ENCODE measurements at regions not wholly inside any gene's neighbourhood (a gene's known extent, or its start where the extent isn't known, plus 50 kb on each side); places are given as distances from the start of the nearest gene placed in this dataset.
A peak's percentile ranks its signal among the peaks of the same experiment; 100 is the strongest.

DNA sequence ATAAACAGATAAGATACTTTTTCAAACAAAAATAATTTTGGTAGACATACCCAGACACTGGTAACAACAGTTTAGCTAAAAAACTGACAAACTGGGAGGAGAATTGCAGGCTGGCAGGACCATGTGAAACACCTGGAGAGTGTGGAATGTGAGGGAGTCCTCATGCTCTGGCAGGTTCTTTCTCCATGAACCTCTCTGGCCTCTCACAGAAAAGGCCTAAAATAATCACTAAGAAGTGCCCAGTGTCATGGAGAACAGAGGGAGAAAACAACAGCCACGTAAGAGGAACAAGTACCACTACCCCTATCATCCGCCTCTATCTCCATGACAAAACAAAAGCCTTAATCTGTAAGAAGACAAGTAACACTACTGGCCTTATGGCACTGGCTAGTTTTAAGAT is 1227.5 kb upstream of the CDH9 start:
- no peak for DNase-seq
- no peak overlapping the region for H4K91ac ChIP-seq (ENCODE audit: low read depth, low read length)
- no peak overlapping the region for H3K4me2 ChIP-seq (ENCODE audit: low read length)
- no peak overlapping the region for H2AK5ac ChIP-seq (ENCODE audit: low read length)
- H2BK12ac ChIP-seq (ENCODE audit: low read length), result no peak overlapping the region
- H4K8ac ChIP-seq (ENCODE audit: low read depth, low read length), result no peak overlapping the region
- no peaks in the 10 kb centered on the region for H3K36me3 ChIP-seq (ENCODE audit: control insufficient read depth in 1 of 2, insufficient read depth in 2 of 2, low read length in 2 of 2)
- no peak overlapping the region for H3K23ac ChIP-seq (ENCODE audit: low read length)
- no peaks in the 10 kb centered on the region for H3K27me3 ChIP-seq (ENCODE audit: insufficient read depth, low read length)
- WGBS (ENCODE audit: extremely low coverage, insufficient coverage, insufficient read length), result no CpG with 5 or more reads among the region's 2 CpGs
- no peak overlapping the region for H3K4me3 ChIP-seq (ENCODE audit: low read depth, low read length)
- H3K18ac ChIP-seq (ENCODE audit: low read length), result no peak overlapping the region
- H3K27ac ChIP-seq (ENCODE audit: low read depth, low read length), result no peak overlapping the region
- H2BK120ac ChIP-seq (ENCODE audit: insufficient read depth, low read length, poor library complexity), result no peak overlapping the region
- no peak overlapping the region for H3K4ac ChIP-seq (ENCODE audit: low read depth, low read length)
- no peaks in the 10 kb centered on the region for H3K9me3 ChIP-seq (ENCODE audit: insufficient read depth, low read depth, low read length)
- H3K14ac ChIP-seq (ENCODE audit: low read length), result no peak overlapping the region
- no peak overlapping the region for H2BK5ac ChIP-seq (ENCODE audit: low read depth, low read length, poor library complexity)
- H2AFZ ChIP-seq (ENCODE audit: insufficient read depth, low read length, poor library complexity), result no peak overlapping the region
- H3K4me1 ChIP-seq (ENCODE audit: control insufficient read depth in 1 of 2, insufficient read depth in 2 of 2, low read length in 2 of 2), result no peaks in the 10 kb centered on the region
- H3K9ac ChIP-seq (ENCODE audit: low read length), result no peak overlapping the region
- no peaks in the 10 kb centered on the region for H3K79me2 ChIP-seq (ENCODE audit: control insufficient read depth, insufficient read depth, low read length, poor library complexity)
- no peak overlapping the region for H4K12ac ChIP-seq (ENCODE audit: low read depth, low read length)
- no peaks in the 10 kb centered on the region for H3K79me1 ChIP-seq (ENCODE audit: low read length)

DNA sequence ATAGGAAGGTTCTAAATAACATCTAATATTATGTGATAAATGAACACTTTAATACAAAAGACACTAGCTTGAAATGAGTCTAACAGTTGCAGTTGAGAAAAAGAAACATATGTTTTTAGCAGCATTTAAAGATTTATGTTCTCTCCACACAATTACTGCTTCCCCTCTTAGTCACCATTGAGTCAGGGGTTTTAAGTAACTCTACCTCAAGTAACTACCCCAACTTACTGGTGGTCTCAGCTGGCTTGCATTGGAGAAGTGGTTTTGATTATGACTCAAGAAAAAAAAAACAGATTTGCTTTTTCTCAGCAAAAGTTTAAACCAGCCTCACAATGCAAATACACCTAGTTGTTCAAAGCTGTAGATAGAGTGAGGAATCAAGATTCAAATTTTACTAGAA is 1216.5 kb upstream of the CDH9 start:
- no peak overlapping the region for H3K14ac ChIP-seq (ENCODE audit: low read length)
- H3K27ac ChIP-seq (ENCODE audit: low read depth, low read length), result no peak overlapping the region
- H3K79me1 ChIP-seq (ENCODE audit: low read length), result no peaks in the 10 kb centered on the region
- H3K4me2 ChIP-seq (ENCODE audit: low read length), result no peak overlapping the region
- H4K91ac ChIP-seq (ENCODE audit: low read depth, low read length), result no peak overlapping the region
- DNase-seq, result no peak
- no peak overlapping the region for H2AK5ac ChIP-seq (ENCODE audit: low read length)
- H3K23ac ChIP-seq (ENCODE audit: low read length), result no peak overlapping the region
- no peak overlapping the region for H2BK5ac ChIP-seq (ENCODE audit: low read depth, low read length, poor library complexity)
- no peak overlapping the region for H3K9ac ChIP-seq (ENCODE audit: low read length)
- no peak overlapping the region for H2BK12ac ChIP-seq (ENCODE audit: low read length)
- H3K4me1 ChIP-seq (ENCODE audit: control insufficient read depth in 1 of 2, insufficient read depth in 2 of 2, low read length in 2 of 2), result no peaks in the 10 kb centered on the region
- H2AFZ ChIP-seq (ENCODE audit: insufficient read depth, low read length, poor library complexity), result no peak overlapping the region
- no peaks in the 10 kb centered on the region for H3K36me3 ChIP-seq (ENCODE audit: control insufficient read depth in 1 of 2, insufficient read depth in 2 of 2, low read length in 2 of 2)
- no peaks in the 10 kb centered on the region for H3K9me3 ChIP-seq (ENCODE audit: insufficient read depth, low read depth, low read length)
- H3K4me3 ChIP-seq (ENCODE audit: low read depth, low read length), result no peak overlapping the region
- no peak overlapping the region for H4K8ac ChIP-seq (ENCODE audit: low read depth, low read length)
- no peak overlapping the region for H3K4ac ChIP-seq (ENCODE audit: low read depth, low read length)
- H3K18ac ChIP-seq (ENCODE audit: low read length), result no peak overlapping the region
- no peaks in the 10 kb centered on the region for H3K79me2 ChIP-seq (ENCODE audit: control insufficient read depth, insufficient read depth, low read length, poor library complexity)
- H3K27me3 ChIP-seq (ENCODE audit: insufficient read depth, low read length), result no peaks in the 10 kb centered on the region
- no peak overlapping the region for H2BK120ac ChIP-seq (ENCODE audit: insufficient read depth, low read length, poor library complexity)
- H4K12ac ChIP-seq (ENCODE audit: low read depth, low read length), result no peak overlapping the region

DNA sequence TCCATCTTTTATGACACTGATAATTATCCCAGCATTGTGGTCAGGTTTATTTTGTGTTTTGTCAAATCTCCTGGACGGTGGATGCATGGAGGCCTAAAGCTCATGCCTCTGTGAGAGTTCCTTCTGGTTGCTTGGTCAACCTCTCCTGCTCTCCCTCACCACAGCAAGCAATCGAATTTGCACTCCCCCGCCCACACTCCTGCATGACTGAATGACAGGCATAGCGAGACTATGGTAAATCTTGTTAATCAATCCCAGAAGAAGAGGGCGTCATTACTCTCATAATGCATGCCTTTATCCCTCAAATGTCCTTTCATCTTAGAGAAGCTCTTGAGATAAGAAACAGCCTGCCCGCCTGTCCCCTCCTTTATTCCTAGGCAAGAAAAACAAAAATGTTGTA is 1215.0 kb upstream of the CDH9 start:
- Histone ChIP-seq H3K79me2 (ENCODE audit: control insufficient read depth, insufficient read depth, low read length, poor library complexity) (no peaks in the 10 kb centered on the region), H2BK120ac (ENCODE audit: insufficient read depth, low read length, poor library complexity) (no peak overlapping the region), H2AFZ (ENCODE audit: insufficient read depth, low read length, poor library complexity) (no peak overlapping the region), H3K18ac (ENCODE audit: low read length) (no peak overlapping the region), H3K27ac (ENCODE audit: low read depth, low read length) (no peak overlapping the region), H4K12ac (ENCODE audit: low read depth, low read length) (no peak overlapping the region), H3K9ac (ENCODE audit: low read length) (no peak overlapping the region), H3K27me3 (ENCODE audit: insufficient read depth, low read length) (no peaks in the 10 kb centered on the region), H3K23ac (ENCODE audit: low read length) (no peak overlapping the region), H3K36me3 (ENCODE audit: control insufficient read depth in 1 of 2, insufficient read depth in 2 of 2, low read length in 2 of 2) (no peaks in the 10 kb centered on the region), H3K4me2 (ENCODE audit: low read length) (no peak overlapping the region), H2AK5ac (ENCODE audit: low read length) (no peak overlapping the region), H3K79me1 (ENCODE audit: low read length) (no peaks in the 10 kb centered on the region), H3K9me3 (ENCODE audit: insufficient read depth, low read depth, low read length) (no peaks in the 10 kb centered on the region), H2BK5ac (ENCODE audit: low read depth, low read length, poor library complexity) (no peak overlapping the region), H3K4ac (ENCODE audit: low read depth, low read length) (no peak overlapping the region), H3K4me1 (ENCODE audit: control insufficient read depth in 1 of 2, insufficient read depth in 2 of 2, low read length in 2 of 2) (no peaks in the 10 kb centered on the region), H3K14ac (ENCODE audit: low read length) (no peak overlapping the region), H4K8ac (ENCODE audit: low read depth, low read length) (no peak overlapping the region), H4K91ac (ENCODE audit: low read depth, low read length) (no peak overlapping the region), H3K4me3 (ENCODE audit: low read depth, low read length) (no peak overlapping the region), H2BK12ac (ENCODE audit: low read length) (no peak overlapping the region)
- DNase-seq, result no peak
- no CpG with 5 or more reads among the region's 6 CpGs for WGBS (ENCODE audit: extremely low coverage, insufficient coverage, insufficient read length)

DNA sequence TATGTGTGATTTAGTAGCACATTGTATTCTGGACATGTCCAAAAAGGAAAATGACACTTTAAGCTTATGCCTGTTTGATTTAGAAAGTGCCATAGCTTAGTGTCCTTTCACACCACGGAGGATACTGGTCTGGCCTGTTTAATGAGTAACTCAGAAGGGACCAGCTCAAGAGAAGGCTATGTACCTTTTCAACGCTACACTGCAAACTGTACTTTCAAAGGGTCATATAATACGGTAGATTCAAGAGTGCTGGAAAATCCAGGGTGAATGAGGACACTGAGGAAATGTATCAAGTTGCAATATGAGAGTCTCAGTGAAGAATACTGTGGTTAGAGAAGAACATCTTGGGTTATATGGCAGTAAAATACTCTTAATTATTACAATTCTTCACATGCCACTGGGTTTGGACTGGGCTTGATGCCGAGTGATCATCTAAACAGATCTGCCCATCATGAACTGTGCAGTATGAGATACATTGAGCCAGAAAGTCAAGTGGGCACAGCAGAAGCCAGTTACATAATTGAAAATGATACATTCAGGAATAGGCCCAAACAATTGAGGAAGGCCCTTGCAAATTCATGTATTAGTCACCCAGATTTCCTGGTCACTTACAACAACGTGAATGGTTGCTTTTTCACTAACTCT is 1211.5 kb upstream of the CDH9 start:
- Histone ChIP-seq H4K12ac (ENCODE audit: low read depth, low read length) (no peak overlapping the region), H3K4me2 (ENCODE audit: low read length) (no peak overlapping the region), H3K18ac (ENCODE audit: low read length) (no peak overlapping the region), H3K14ac (ENCODE audit: low read length) (no peak overlapping the region), H2AK5ac (ENCODE audit: low read length) (no peak overlapping the region), H2BK5ac (ENCODE audit: low read depth, low read length, poor library complexity) (no peak overlapping the region), H3K79me1 (ENCODE audit: low read length) (no peaks in the 10 kb centered on the region), H4K91ac (ENCODE audit: low read depth, low read length) (no peak overlapping the region), H3K9me3 (ENCODE audit: insufficient read depth, low read depth, low read length) (no peaks in the 10 kb centered on the region), H3K4ac (ENCODE audit: low read depth, low read length) (no peak overlapping the region), H3K4me3 (ENCODE audit: low read depth, low read length) (no peak overlapping the region), H3K27ac (ENCODE audit: low read depth, low read length) (no peak overlapping the region), H2AFZ (ENCODE audit: insufficient read depth, low read length, poor library complexity) (no peak overlapping the region), H3K9ac (ENCODE audit: low read length) (no peak overlapping the region), H3K23ac (ENCODE audit: low read length) (no peak overlapping the region), H3K27me3 (ENCODE audit: insufficient read depth, low read length) (no peaks in the 10 kb centered on the region), H4K8ac (ENCODE audit: low read depth, low read length) (no peak overlapping the region), H3K79me2 (ENCODE audit: control insufficient read depth, insufficient read depth, low read length, poor library complexity) (no peaks in the 10 kb centered on the region), H3K4me1 (ENCODE audit: control insufficient read depth in 1 of 2, insufficient read depth in 2 of 2, low read length in 2 of 2) (no peaks in the 10 kb centered on the region), H2BK12ac (ENCODE audit: low read length) (no peak overlapping the region), H3K36me3 (ENCODE audit: control insufficient read depth in 1 of 2, insufficient read depth in 2 of 2, low read length in 2 of 2) (no peaks in the 10 kb centered on the region), H2BK120ac (ENCODE audit: insufficient read depth, low read length, poor library complexity) (no peak overlapping the region)
- DNase-seq, result peak in 1 of 2 donors; percentile 1
- no CpG with 5 or more reads among the region's 5 CpGs for WGBS (ENCODE audit: extremely low coverage, insufficient coverage, insufficient read length)
